CD14-positive monocyte (primary cell): ENCODE measurements at regions not wholly inside any gene's neighbourhood (a gene's known extent, or its start where the extent isn't known, plus 50 kb on each side); places are given as distances from the start of the nearest gene placed in this dataset.
A peak's percentile ranks its signal among the peaks of the same experiment; 100 is the strongest.

Experiments used
- DNase-seq, 3 donors: peaks; one replicate each; pipeline ENCODE4 v3.0.0-alpha.2; 2011 to 2022
- H2AFZ ChIP-seq: 2 replicates; pipeline ENCODE4 v1.6.0; 2012; ENCODE audit warnings: mild to moderate bottlenecking, low read depth, low read length, inconsistent platforms; ENCODE audit not compliant: insufficient read depth, poor library complexity, severe bottlenecking
- H3K27ac ChIP-seq, 2 donors: 1 replicate in 1 of 2; 2 replicates in 1 of 2; pipeline ENCODE4 v1.5.1; 2012 to 2013; ENCODE audit warnings: low read length in 2 of 2, control low read depth in 1 of 2, inconsistent platforms in 1 of 2, low read depth in 1 of 2, mild to moderate bottlenecking in 1 of 2
- H3K27me3 ChIP-seq, 2 donors: one replicate each; pipeline versions ENCODE4 v1.6.0 to v1.6.1; 2011 to 2013; ENCODE audit warnings: low read length in 2 of 2; ENCODE audit not compliant: control insufficient read depth in 2 of 2, insufficient read depth in 2 of 2
- H3K36me3 ChIP-seq, 2 donors: replicated peaks in 1 of 2; 1 replicate in 1 of 2; 2 replicates in 1 of 2; pipeline versions ENCODE4 v1.5.1 to v1.6.1; 2012 to 2013; ENCODE audit warnings: low read length in 2 of 2, control low read depth in 1 of 2, inconsistent platforms in 1 of 2, mild to moderate bottlenecking in 1 of 2; ENCODE audit not compliant: insufficient read depth in 2 of 2, control insufficient read depth in 1 of 2
- H3K4me1 ChIP-seq, 2 donors: 1 replicate in 1 of 2; 2 replicates in 1 of 2; pipeline versions ENCODE4 v1.5.1 to v1.6.1; 2012 to 2013; ENCODE audit warnings: low read length in 2 of 2, control low read depth in 1 of 2, inconsistent platforms in 1 of 2, mild to moderate bottlenecking in 1 of 2, moderate library complexity in 1 of 2; ENCODE audit not compliant: insufficient read depth in 2 of 2, control insufficient read depth in 1 of 2
- H3K4me2 ChIP-seq: replicated peaks from 2 replicates; pipeline ENCODE3; 2012; ENCODE audit warnings: low read length, moderate library complexity, mild to moderate bottlenecking; ENCODE audit not compliant: poor library complexity, severe bottlenecking; ENCODE audit errors: extremely low read depth
- H3K4me3 ChIP-seq, 3 experiments: fragments of 200-600 bp in 1 of 3; sonication (generic) in 1 of 3; replicated peaks in 1 of 3; 1 replicate in 2 of 3; 2 replicates in 1 of 3; pipeline ENCODE4 v1.5.1; 2011 to 2013; ENCODE audit warnings: low read length in 3 of 3, mild to moderate bottlenecking in 3 of 3, control low read depth in 2 of 3, low read depth in 2 of 3, inconsistent platforms in 1 of 3, moderate library complexity in 1 of 3
- H3K79me2 ChIP-seq: 2 replicates; pipeline ENCODE4 v1.6.0; 2012; ENCODE audit warnings: mild to moderate bottlenecking, control low read depth, inconsistent platforms, low read length, moderate library complexity; ENCODE audit not compliant: insufficient read depth
- H3K9ac ChIP-seq: 2 replicates; pipeline ENCODE4 v1.6.0; 2017; ENCODE audit warnings: low read length, mild to moderate bottlenecking; ENCODE audit not compliant: insufficient read depth, poor library complexity, severe bottlenecking
- H3K9me3 ChIP-seq, 2 donors: replicated peaks in 1 of 2; 1 replicate in 1 of 2; 2 replicates in 1 of 2; pipeline versions ENCODE4 v1.5.1 to v1.6.1; 2012 to 2013; ENCODE audit warnings: low read length in 2 of 2, control low read depth in 1 of 2; ENCODE audit not compliant: control insufficient read depth in 1 of 2, insufficient read depth in 1 of 2
- H4K20me1 ChIP-seq: 2 replicates; pipeline ENCODE4 v1.6.0; 2012; ENCODE audit warnings: mild to moderate bottlenecking, low read length, control low read depth, moderate library complexity; ENCODE audit not compliant: insufficient read depth
- H3K27ac Mint-ChIP-seq, 7 donors: one replicate each; pipeline ENCODE4 v1.8.0; 2020; ENCODE audit warnings: mild to moderate bottlenecking in 7 of 7, mixed read lengths in 7 of 7, moderate library complexity in 6 of 7, inconsistent platforms in 2 of 7
- H3K27me3 Mint-ChIP-seq, 3 donors: one replicate each; pipeline ENCODE4 v1.8.0; 2021 to 2022; ENCODE audit warnings: low read depth in 3 of 3, mild to moderate bottlenecking in 3 of 3, mixed read lengths in 3 of 3, moderate library complexity in 3 of 3, inconsistent platforms in 1 of 3
- H3K36me3 Mint-ChIP-seq, 2 donors: one replicate each; pipeline ENCODE4 v1.8.0; 2020; ENCODE audit warnings: mixed read lengths in 2 of 2, inconsistent platforms in 1 of 2, mild to moderate bottlenecking in 1 of 2
- H3K4me1 Mint-ChIP-seq: one replicate; pipeline ENCODE4 v1.8.0; 2020; ENCODE audit warnings: mild to moderate bottlenecking, mixed read lengths
- H3K4me3 Mint-ChIP-seq, 2 donors: one replicate each; pipeline ENCODE4 v1.8.0; 2020; ENCODE audit warnings: mild to moderate bottlenecking in 2 of 2, mixed read lengths in 2 of 2, moderate library complexity in 1 of 2
- H3K9me3 Mint-ChIP-seq, 7 donors: one replicate each; pipeline ENCODE4 v1.8.0; 2020 to 2022; ENCODE audit warnings: mixed read lengths in 7 of 7, mild to moderate bottlenecking in 6 of 7, moderate library complexity in 6 of 7, inconsistent platforms in 2 of 7
- CTCF ChIP-seq: fragments of 200-600 bp; IDR thresholded peaks from one replicate; pipeline ENCODE4 v1.8.0; 2022; ENCODE audit warnings: antibody characterized with exemption, mild to moderate bottlenecking
- WGBS: methylation state at CpG from one replicate; pipeline ENCODE4 v1.1.5; 2013; ENCODE audit warnings: missing lambda C conversion rate; ENCODE audit not compliant: insufficient coverage; 5-methylcytosine and 5-hydroxymethylcytosine counted together
- intact Hi-C, 2 donors: fragments of 100-400 bp; cut with micrococcal nuclease; formaldehyde crosslinking; loops; one replicate each; pipeline versions ENCODE4 v1.15.0 to v1.15.1; 2023

- H3K36me3 Mint-ChIP-seq, result peaks cover 18% of the 10 kb centered on the region in 2 donors
- peaks cover 0 to 18% of the 10 kb centered on the region in 2 donors for H3K36me3 ChIP-seq
- WGBS, result 97% methylated on average over 8 of the region's 10 CpGs
- no peaks in the 10 kb centered on the region for H3K4me1 ChIP-seq
- intact Hi-C loops, result no loop called here
- no peaks in the 10 kb centered on the region for H3K4me1 Mint-ChIP-seq
- no peak overlapping the region for H3K27ac ChIP-seq
- H3K27ac Mint-ChIP-seq, result no peak overlapping the region
- H4K20me1 ChIP-seq, result no peaks in the 10 kb centered on the region
- no peak overlapping the region for H3K4me3 Mint-ChIP-seq
- DNase-seq, result no peak
- H3K27me3 Mint-ChIP-seq, result no peaks in the 10 kb centered on the region
- no peaks in the 10 kb centered on the region for H3K27me3 ChIP-seq
- TF ChIP-seq CTCF, result no peak
- H3K79me2 ChIP-seq, result no peaks in the 10 kb centered on the region
- H3K9me3 ChIP-seq, result no peaks in the 10 kb centered on the region
- H3K9ac ChIP-seq, result no peak overlapping the region
- H3K4me2 ChIP-seq, result no peak overlapping the region
- peaks cover 0 to 6% (median 0%) of the 10 kb centered on the region in 7 donors for H3K9me3 Mint-ChIP-seq
- no peak overlapping the region for H2AFZ ChIP-seq
- H3K4me3 ChIP-seq, result no peak overlapping the region
Observed at GRCh38 chr17:63314761-63315160, 131.3 kb downstream of the CYB561 start.

- H3K9me3 Mint-ChIP-seq, result peaks cover 0 to 3% (median 0%) of the 10 kb centered on the region in 7 donors
- intact Hi-C loops, result no loop called here
- no peaks in the 10 kb centered on the region for H3K27me3 ChIP-seq
- H3K36me3 ChIP-seq, result peaks cover 0 to 18% of the 10 kb centered on the region in 2 donors
- H3K9ac ChIP-seq, result no peak overlapping the region
- H3K4me3 Mint-ChIP-seq, result no peak overlapping the region
- 80% methylated on average over 1 of the region's 1 CpG for WGBS
- no peaks in the 10 kb centered on the region for H3K4me1 Mint-ChIP-seq
- no peaks in the 10 kb centered on the region for H3K9me3 ChIP-seq
- no peak overlapping the region for H2AFZ ChIP-seq
- TF ChIP-seq CTCF, result no peak
- no peaks in the 10 kb centered on the region for H4K20me1 ChIP-seq
- peak overlapping the region in 1 of 7 donors; percentile 13 for H3K27ac Mint-ChIP-seq
- H3K36me3 Mint-ChIP-seq, result peaks cover 18 to 25% of the 10 kb centered on the region in 2 donors
- H3K27ac ChIP-seq, result no peak overlapping the region
- H3K27me3 Mint-ChIP-seq, result no peaks in the 10 kb centered on the region
- no peak overlapping the region for H3K4me3 ChIP-seq
- no peaks in the 10 kb centered on the region for H3K4me1 ChIP-seq
- H3K4me2 ChIP-seq, result no peak overlapping the region
- DNase-seq, result no peak
- no peaks in the 10 kb centered on the region for H3K79me2 ChIP-seq
Observed at GRCh38 chr17:63316100-63316499, 130.0 kb downstream of the CYB561 start.
